ENCODE measurements at regions not wholly inside any gene's neighbourhood (a gene's known extent, or its start where the extent isn't known, plus 50 kb on each side); places are given as distances from the start of the nearest gene placed in this dataset.

- Histone ChIP-seq H3K4ac (ENCODE audit: low read depth, low read length) (no peak overlapping the region), H3K9me3 (ENCODE audit: control insufficient read depth, low read depth, low read length) (no peaks in the 10 kb centered on the region), H3K9ac (ENCODE audit: extremely low read depth, insufficient read length, low read length) (no peak overlapping the region), H2BK12ac (ENCODE audit: insufficient read length, low read depth, low read length) (no peak overlapping the region), H3K4me2 (ENCODE audit: insufficient read depth, insufficient read length, low read length) (no peak overlapping the region), H2BK15ac (ENCODE audit: low read depth, low read length) (no peak overlapping the region), H4K5ac (ENCODE audit: insufficient read length, low read depth, low read length) (no peak overlapping the region), H4K91ac (ENCODE audit: insufficient read length, low read depth, low read length) (no peak overlapping the region), H3K79me1 (ENCODE audit: insufficient read depth, low read depth, low read length, poor library complexity, severe bottlenecking) (no peaks in the 10 kb centered on the region), H4K8ac (replicated peaks; ENCODE audit: insufficient read length, low read depth, low read length) (no peak overlapping the region), H4K20me1 (ENCODE audit: control insufficient read depth, insufficient read depth, insufficient read length) (no peaks in the 10 kb centered on the region), H3K23ac (ENCODE audit: insufficient read length, low read depth, low read length) (no peak overlapping the region), H2AK5ac (ENCODE audit: insufficient read length, low read length) (no peak overlapping the region), H3K23me2 (ENCODE audit: insufficient read length, low read depth, low read length, poor library complexity, severe bottlenecking) (no peaks in the 10 kb centered on the region), H3K56ac (ENCODE audit: insufficient read length, low read depth, low read length) (no peak overlapping the region), H3K79me2 (ENCODE audit: insufficient read depth, low read length) (no peaks in the 10 kb centered on the region), H3K14ac (ENCODE audit: insufficient read depth, low read length) (no peak overlapping the region), H3K27me3 (ENCODE audit: insufficient read depth, low read length) (no peaks in the 10 kb centered on the region), H3K4me1 (ENCODE audit: insufficient read depth, low read length) (no peaks in the 10 kb centered on the region; the same call in 1 of the 2 replicates), H3K27ac (ENCODE audit: insufficient read length, low read depth, low read length) (no peak overlapping the region), H2BK5ac (ENCODE audit: insufficient read length, low read length) (no peak overlapping the region), H2BK120ac (ENCODE audit: low read depth, low read length, poor library complexity, severe bottlenecking) (no peak overlapping the region), H3T11ph (ENCODE audit: low read length) (no peak overlapping the region), H2AFZ (ENCODE audit: low read length) (no peak overlapping the region), H2BK20ac (ENCODE audit: low read depth, low read length, poor library complexity, severe bottlenecking) (no peak overlapping the region), H3K18ac (ENCODE audit: insufficient read length, low read depth, low read length) (no peak overlapping the region)
- no peak overlapping the region for H3K4me3 Mint-ChIP-seq
- peaks cover 13 to 27% of the 10 kb centered on the region in 2 experiments for H3K4me1 Mint-ChIP-seq
- no peak for TF ChIP-seq CTCF (conservative IDR thresholded peaks at IDR 0.05)
- no peak overlapping the region for H3K27ac Mint-ChIP-seq
- no peaks in the 10 kb centered on the region for H3K36me3 Mint-ChIP-seq (ENCODE audit: insufficient read depth in 1 of 3, low read depth in 3 of 3)
- H3K9me3 Mint-ChIP-seq, result no peaks in the 10 kb centered on the region
- no peaks in the 10 kb centered on the region for H3K27me3 Mint-ChIP-seq (ENCODE audit: low read depth)
- no CpG with 5 or more reads among the region's 1 CpG for WGBS (ENCODE audit: extremely low coverage, insufficient read length, low lambda C conversion rate)
- DNase-seq, result no peak
Measured at GRCh38 chr2:57181315-57182038, 865.1 kb upstream of the VRK2 start.

Measured in H9 (cell line).